Heart right ventricle (tissue), 16 donors: ENCODE measurements at regions not wholly inside any gene's neighbourhood (a gene's known extent, or its start where the extent isn't known, plus 50 kb on each side); places are given as distances from the start of the nearest gene placed in this dataset.

Source experiments
- ATAC-seq, 8 donors: fragments of 200-7000 bp; cut with Tn5 transposase; one replicate each; pipeline ENCODE4 v1.9.1; 2020; ENCODE audit warnings: mild to moderate bottlenecking in 8 of 8, moderate library complexity in 8 of 8, moderate number of reproducible peaks in 1 of 8
- DNase-seq, 2 donors: peaks; one replicate each; pipeline ENCODE4 v3.0.0-alpha.2; 2020
- H3K27ac ChIP-seq, 10 donors: fragments of 200-600 bp; sonication (generic) in 2 of 10; one replicate each; pipeline versions ENCODE4 v1.5.0 to v1.8.0; 2020 to 2022; ENCODE audit warnings: mild to moderate bottlenecking in 3 of 10
- H3K27me3 ChIP-seq, 7 donors: fragments of 200-600 bp; one replicate each; pipeline ENCODE4 v1.8.0; 2021 to 2022; ENCODE audit warnings: mild to moderate bottlenecking in 2 of 7
- H3K36me3 ChIP-seq, 9 donors: fragments of 200-600 bp; sonication (generic) in 1 of 9; one replicate each; pipeline versions ENCODE4 v1.5.0 to v1.8.0; 2020 to 2022; ENCODE audit warnings: mild to moderate bottlenecking in 2 of 9
- H3K4me1 ChIP-seq, 9 donors: fragments of 200-600 bp; sonication (generic) in 1 of 9; one replicate each; pipeline versions ENCODE4 v1.5.0 to v1.8.0; 2020 to 2022; ENCODE audit warnings: mild to moderate bottlenecking in 4 of 9
- H3K4me3 ChIP-seq, 10 donors: fragments of 200-600 bp; sonication (generic) in 2 of 10; one replicate each; pipeline versions ENCODE4 v1.5.0 to v1.8.0; 2020 to 2022; ENCODE audit warnings: mild to moderate bottlenecking in 7 of 10, moderate library complexity in 2 of 10
- H3K9me3 ChIP-seq, 11 donors: fragments of 200-600 bp in 10 of 11; sonication (generic) in 2 of 11; one replicate each; pipeline versions ENCODE4 v1.5.0 to v1.8.0; 2013 to 2022; ENCODE audit warnings: mild to moderate bottlenecking in 2 of 11, control low read depth in 1 of 11, moderate library complexity in 1 of 11
- CTCF ChIP-seq, 9 donors: fragments of 200-600 bp; sonication (generic) in 2 of 9; IDR thresholded peaks; one replicate each; pipeline versions ENCODE4 v1.5.0 to v1.8.0; 2021 to 2022; ENCODE audit warnings: antibody characterized with exemption in 9 of 9, mild to moderate bottlenecking in 5 of 9, moderate library complexity in 1 of 9
- WGBS, 2 donors: extraction: QIAGEN DNeasy Blood & Tissue Kit; methylation state at CpG; one replicate each; pipeline ENCODE4 v1.1.7; 2013; ENCODE audit warnings: inconsistent platforms in 1 of 2; 5-methylcytosine and 5-hydroxymethylcytosine counted together
- intact Hi-C, 10 donors: fragments of 100-400 bp; cut with DNase I; formaldehyde crosslinking; loops; one replicate each; pipeline versions ENCODE4 v1.11.1 to v1.14.2; 2022
- donor health status: Arrhythmogenic right ventricular cardiomyopathy.
- donor health status: ischemic (EF 13 %, LVEDD 7.1; RV severe dilation, severe dysfunction).
- donor health status: healthy with polysubstance abuse.
- donor health status: DM: no; HTN: yes; CAD: no.
- donor health status: DM: no; HTN: no; CAD: no.
- donor health status: ischemic (EF 25% LVEDD 6.9; RV normal size, moderate dysfunction).
- donor health status: ischemic (EF 25% LVEDD 5.7; RV mildly dilated, moderate dysfunction).
- donor health status: healthy.
- donor health status: DM: yes; HTN: yes; CAD: no.
- donor health status: Ischemic cardiomyopathy.
- donor health status: ischemic (EF 35%, LVEDD 5.7; RV mildly dilated, moderate dysfunction).
- donor health status: nonischemic (EF 11% LVEDD 7.7; RV severe dilation, severe dysfunction).
- donor health status: DM: yes; HTN: yes; CAD: no.
- donor health status: PGD.
- donor health status: ischemic (EF 29% LVEDD 5.4; RV normal size, mild dysfunction).
- donor health status: nonischemic (EF 23%, LVEDD 6.1; RV moderate dilation, normal function).

- intact Hi-C loops = no loop called here
- H3K4me1 ChIP-seq = no peaks in the 10 kb centered on the region
- H3K36me3 ChIP-seq = no peaks in the 10 kb centered on the region
- H3K27ac ChIP-seq = no peak overlapping the region
- no peaks in the 10 kb centered on the region for H3K9me3 ChIP-seq
- peaks cover 0 to 15% (median 0%) of the 10 kb centered on the region in 7 donors for H3K27me3 ChIP-seq
- ATAC-seq (no peak), DNase-seq (no peak)
- TF ChIP-seq CTCF (IDR thresholded peaks at IDR 0.05) = no peak
- H3K4me3 ChIP-seq = no peak overlapping the region
- WGBS, 2 donors = 49% methylated on average over 5 of the region's 5 CpGs
These were observed 136.3 kb upstream of the SLC39A10 start for GRCh38 chr2:195520671-195521155.

- 94 to 97% methylated on average over 15 to 24 of the region's 24 CpGs for WGBS, 2 donors
- ATAC-seq (no peak), DNase-seq (no peak)
- H3K27me3 ChIP-seq = peaks cover 0 to 9% (median 0%) of the 10 kb centered on the region in 7 donors
- no peak overlapping the region for H3K27ac ChIP-seq
- no peak overlapping the region for H3K4me3 ChIP-seq
- no peaks in the 10 kb centered on the region for H3K36me3 ChIP-seq
- intact Hi-C loops = no loop called here
- H3K9me3 ChIP-seq = no peaks in the 10 kb centered on the region
- no peaks in the 10 kb centered on the region for H3K4me1 ChIP-seq
- TF ChIP-seq CTCF (IDR thresholded peaks at IDR 0.05) = no peak
These were observed 141.5 kb upstream of the SLC39A10 start for GRCh38 chr2:195515551-195515950.

GRCh38 chr2:195514365-195514764, 142.7 kb upstream of the SLC39A10 start:
- no peak overlapping the region for H3K27ac ChIP-seq
- no peaks in the 10 kb centered on the region for H3K27me3 ChIP-seq
- H3K4me3 ChIP-seq = no peak overlapping the region
- ATAC-seq = no peak
- no peaks in the 10 kb centered on the region for H3K4me1 ChIP-seq
- WGBS, 2 donors = 48 to 66% methylated on average over 2 of the region's 2 CpGs
- no peaks in the 10 kb centered on the region for H3K9me3 ChIP-seq
- H3K36me3 ChIP-seq = no peaks in the 10 kb centered on the region
- DNase-seq = no peak
- TF ChIP-seq CTCF (IDR thresholded peaks at IDR 0.05) = no peak
- intact Hi-C loops = no loop called here

GRCh38 chr2:195513119-195513518, 143.9 kb upstream of the SLC39A10 start:
- H3K36me3 ChIP-seq = no peaks in the 10 kb centered on the region
- WGBS, 2 donors = 34 to 39% methylated on average over 9 of the region's 9 CpGs
- H3K4me1 ChIP-seq = no peaks in the 10 kb centered on the region
- ATAC-seq (peak in 2 of 8 donors; percentile 61 to 77), DNase-seq (no peak)
- no peaks in the 10 kb centered on the region for H3K27me3 ChIP-seq
- intact Hi-C loops = no loop called here
- H3K9me3 ChIP-seq = no peaks in the 10 kb centered on the region
- TF ChIP-seq CTCF (IDR thresholded peaks at IDR 0.05) = no peak
- H3K4me3 ChIP-seq = no peak overlapping the region
- no peak overlapping the region for H3K27ac ChIP-seq
